ENCODE measurements at regions not wholly inside any gene's neighbourhood (a gene's known extent, or its start where the extent isn't known, plus 50 kb on each side); places are given as distances from the start of the nearest gene placed in this dataset.

DNA sequence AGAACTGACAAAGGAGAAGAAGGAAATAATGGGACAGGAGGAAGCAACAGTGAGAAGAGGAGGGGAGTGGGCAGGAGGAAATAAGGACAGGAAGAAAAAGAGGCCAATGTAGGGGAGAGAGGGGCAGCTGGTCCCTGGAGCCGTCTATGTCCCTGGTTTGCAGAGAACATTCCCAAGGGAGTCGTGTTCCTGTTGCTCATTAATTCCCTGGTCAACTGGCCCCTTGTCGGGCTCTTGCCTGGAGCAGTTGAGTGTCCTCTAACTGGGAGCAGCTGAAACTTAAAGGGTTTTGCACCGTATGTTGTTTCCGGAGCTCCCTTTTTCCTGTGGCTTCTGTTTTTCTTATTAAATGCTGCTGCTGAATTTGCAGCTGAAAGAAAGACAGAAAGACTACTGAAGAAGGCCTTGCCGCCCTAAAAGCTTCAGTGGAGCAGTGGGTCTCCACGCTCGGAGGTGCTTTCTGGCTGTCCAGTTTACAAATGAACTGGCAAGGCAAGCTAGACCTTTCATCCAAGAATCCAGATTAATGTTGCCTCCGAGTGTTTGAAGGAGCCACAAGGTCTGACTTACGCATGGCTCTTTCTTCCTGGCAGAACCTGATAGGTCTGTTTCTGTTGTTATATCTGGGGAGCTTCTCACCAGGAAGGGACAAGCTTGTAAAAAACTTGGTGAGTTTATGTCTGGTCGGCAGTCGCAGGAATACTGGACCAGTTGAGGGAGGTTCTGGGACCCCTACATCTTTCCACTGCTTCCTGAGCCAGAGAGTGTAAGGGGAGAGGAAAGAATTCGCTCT, 146.2 kb upstream of the RFLNA start:
- H3K9me2 ChIP-seq (ENCODE audit: insufficient read depth, low read length) = no peaks in the 10 kb centered on the region
- no peaks in the 10 kb centered on the region for H4K20me1 ChIP-seq (ENCODE audit: insufficient read depth, low read length)
- TF ChIP-seq, protein P1, sequence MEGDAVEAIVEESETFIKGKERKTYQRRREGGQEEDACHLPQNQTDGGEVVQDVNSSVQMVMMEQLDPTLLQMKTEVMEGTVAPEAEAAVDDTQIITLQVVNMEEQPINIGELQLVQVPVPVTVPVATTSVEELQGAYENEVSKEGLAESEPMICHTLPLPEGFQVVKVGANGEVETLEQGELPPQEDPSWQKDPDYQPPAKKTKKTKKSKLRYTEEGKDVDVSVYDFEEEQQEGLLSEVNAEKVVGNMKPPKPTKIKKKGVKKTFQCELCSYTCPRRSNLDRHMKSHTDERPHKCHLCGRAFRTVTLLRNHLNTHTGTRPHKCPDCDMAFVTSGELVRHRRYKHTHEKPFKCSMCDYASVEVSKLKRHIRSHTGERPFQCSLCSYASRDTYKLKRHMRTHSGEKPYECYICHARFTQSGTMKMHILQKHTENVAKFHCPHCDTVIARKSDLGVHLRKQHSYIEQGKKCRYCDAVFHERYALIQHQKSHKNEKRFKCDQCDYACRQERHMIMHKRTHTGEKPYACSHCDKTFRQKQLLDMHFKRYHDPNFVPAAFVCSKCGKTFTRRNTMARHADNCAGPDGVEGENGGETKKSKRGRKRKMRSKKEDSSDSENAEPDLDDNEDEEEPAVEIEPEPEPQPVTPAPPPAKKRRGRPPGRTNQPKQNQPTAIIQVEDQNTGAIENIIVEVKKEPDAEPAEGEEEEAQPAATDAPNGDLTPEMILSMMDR (conservative IDR thresholded peaks at IDR 0.05; ENCODE audit: low read length) = no peak
- no peak for TF ChIP-seq EZH2phosphoT487 (IDR thresholded peaks at IDR 0.05; ENCODE audit: borderline replicate concordance, low read depth, low read length)
- no peaks in the 10 kb centered on the region for H3K9me3 ChIP-seq (ENCODE audit: low read length)
- no peaks in the 10 kb centered on the region for H3K36me3 ChIP-seq (ENCODE audit: insufficient read depth, low read length)
- no peak overlapping the region for H2AFZ ChIP-seq (ENCODE audit: low read length)
- no peak overlapping the region for H3K27ac ChIP-seq (ENCODE audit: low read depth, low read length, poor library complexity, severe bottlenecking)
- no peak overlapping the region for H3K4me3 ChIP-seq (ENCODE audit: low read depth, low read length, poor library complexity, severe bottlenecking)
- no peak for DNase-seq (ENCODE audit: low spot score)
- intact Hi-C loops (cut with micrococcal nuclease; ENCODE audit: unreplicated experiment) = no loop called here
- no peaks in the 10 kb centered on the region for H3K79me2 ChIP-seq (ENCODE audit: insufficient read depth, low read depth, low read length)
- no peak overlapping the region for H3K4me2 ChIP-seq (ENCODE audit: low read length)
- CTCF ChIA-PET (ENCODE audit: unreplicated experiment) = no interaction called here
- H3K4me1 ChIP-seq (ENCODE audit: insufficient read depth, low read length, poor library complexity, severe bottlenecking) = peaks cover 10% of the 10 kb centered on the region
- POLR2A ChIA-PET = no interaction called here
- BruUV-seq (replicated peaks) = no TSS peak

DNA sequence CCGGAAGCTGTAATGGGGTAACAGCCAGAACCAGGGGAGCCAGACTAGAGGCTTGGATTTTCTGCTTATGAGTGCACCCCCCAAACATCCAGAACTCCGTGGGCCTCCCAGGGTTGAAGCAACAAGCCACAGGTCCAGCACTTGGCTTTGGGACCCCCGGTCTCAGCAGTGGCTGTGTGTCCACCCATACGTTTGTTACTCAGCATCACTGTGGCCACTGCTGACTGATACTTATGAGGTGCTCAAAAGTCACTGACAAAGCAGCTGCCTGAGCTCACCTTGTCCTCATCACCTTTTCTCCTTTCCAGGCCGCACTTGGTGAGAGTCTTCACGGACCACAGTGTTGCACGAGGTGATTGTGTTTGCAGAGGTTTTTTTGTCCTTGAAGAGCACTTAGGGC, 145.6 kb upstream of the RFLNA start:
- H2AFZ ChIP-seq (ENCODE audit: low read length) = no peak overlapping the region
- intact Hi-C loops (cut with micrococcal nuclease; ENCODE audit: unreplicated experiment) = no loop called here
- no peak overlapping the region for H3K4me3 ChIP-seq (ENCODE audit: low read depth, low read length, poor library complexity, severe bottlenecking)
- BruUV-seq (replicated peaks) = no TSS peak
- CTCF ChIA-PET (ENCODE audit: unreplicated experiment) = no interaction called here
- DNase-seq (ENCODE audit: low spot score) = no peak
- no peaks in the 10 kb centered on the region for H3K9me3 ChIP-seq (ENCODE audit: low read length)
- H3K9me2 ChIP-seq (ENCODE audit: insufficient read depth, low read length) = no peaks in the 10 kb centered on the region
- peaks cover 10% of the 10 kb centered on the region for H3K4me1 ChIP-seq (ENCODE audit: insufficient read depth, low read length, poor library complexity, severe bottlenecking)
- TF ChIP-seq, protein P1 (conservative IDR thresholded peaks at IDR 0.05; ENCODE audit: low read length) = no peak
- no peak for TF ChIP-seq EZH2phosphoT487 (IDR thresholded peaks at IDR 0.05; ENCODE audit: borderline replicate concordance, low read depth, low read length)
- H4K20me1 ChIP-seq (ENCODE audit: insufficient read depth, low read length) = no peaks in the 10 kb centered on the region
- H3K4me2 ChIP-seq (ENCODE audit: low read length) = no peak overlapping the region
- no peak overlapping the region for H3K27ac ChIP-seq (ENCODE audit: low read depth, low read length, poor library complexity, severe bottlenecking)
- H3K36me3 ChIP-seq (ENCODE audit: insufficient read depth, low read length) = no peaks in the 10 kb centered on the region
- POLR2A ChIA-PET = no interaction called here
- no peaks in the 10 kb centered on the region for H3K79me2 ChIP-seq (ENCODE audit: insufficient read depth, low read depth, low read length)

DNA sequence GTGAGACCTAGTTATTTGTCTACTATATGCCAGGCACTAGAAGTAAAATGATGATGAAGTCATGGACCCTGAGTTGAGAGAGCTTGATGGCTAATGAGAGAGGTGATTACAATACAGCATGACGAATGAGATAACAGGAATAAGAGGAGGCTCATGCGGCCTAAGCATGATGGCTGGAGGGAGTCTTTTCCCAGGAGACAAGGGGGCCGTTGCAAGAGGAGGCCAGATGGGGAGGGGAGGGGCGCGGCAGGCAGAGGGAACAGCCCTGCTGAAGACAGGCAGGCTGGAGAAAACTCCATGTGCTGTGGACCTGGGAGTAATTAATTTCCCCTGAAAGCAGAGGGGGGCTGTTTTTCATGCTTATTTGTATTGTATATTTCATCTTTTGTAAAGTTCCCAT, 144.7 kb upstream of the RFLNA start:
- H3K4me3 ChIP-seq (ENCODE audit: low read depth, low read length, poor library complexity, severe bottlenecking) = no peak overlapping the region
- no TSS peak for BruUV-seq (replicated peaks)
- POLR2A ChIA-PET = no interaction called here

More for the DNA sequence above, 144.7 kb upstream of the RFLNA start:
- no peaks in the 10 kb centered on the region for H3K9me3 ChIP-seq (ENCODE audit: low read length)
- H3K4me1 ChIP-seq (ENCODE audit: insufficient read depth, low read length, poor library complexity, severe bottlenecking) = peaks cover 10% of the 10 kb centered on the region
- no peak overlapping the region for H3K4me2 ChIP-seq (ENCODE audit: low read length)
- no peaks in the 10 kb centered on the region for H4K20me1 ChIP-seq (ENCODE audit: insufficient read depth, low read length)
- no peak for TF ChIP-seq EZH2phosphoT487 (IDR thresholded peaks at IDR 0.05; ENCODE audit: borderline replicate concordance, low read depth, low read length)
- TF ChIP-seq, protein P1 (conservative IDR thresholded peaks at IDR 0.05; ENCODE audit: low read length) = no peak
- H2AFZ ChIP-seq (ENCODE audit: low read length) = no peak overlapping the region
- intact Hi-C loops (cut with micrococcal nuclease; ENCODE audit: unreplicated experiment) = no loop called here
- no peaks in the 10 kb centered on the region for H3K9me2 ChIP-seq (ENCODE audit: insufficient read depth, low read length)
- DNase-seq (ENCODE audit: low spot score) = no peak
- H3K36me3 ChIP-seq (ENCODE audit: insufficient read depth, low read length) = no peaks in the 10 kb centered on the region
- CTCF ChIA-PET (ENCODE audit: unreplicated experiment) = no interaction called here
- H3K27ac ChIP-seq (ENCODE audit: low read depth, low read length, poor library complexity, severe bottlenecking) = no peak overlapping the region
- H3K79me2 ChIP-seq (ENCODE audit: insufficient read depth, low read depth, low read length) = no peaks in the 10 kb centered on the region
